ENCODE measurements at regions not wholly inside any gene's neighbourhood (a gene's known extent, or its start where the extent isn't known, plus 50 kb on each side); places are given as distances from the start of the nearest gene placed in this dataset.
"Not testable (repeated sequence)": the region's sequence is repeated elsewhere in the genome, so short reads cannot be mapped to it uniquely, and the experiment has no call there.

GRCh38 chr21:8775591-8776215 is 1745.7 kb upstream of the TPTE start:
- not testable (repeated sequence) for H4K8ac ChIP-seq (replicated peaks; ENCODE audit: insufficient read length, low read depth, low read length); H3K23me2 ChIP-seq (ENCODE audit: insufficient read length, low read depth, low read length, poor library complexity, severe bottlenecking)
- peaks cover 4 to 18% (median 16%) of the 10 kb centered on the region in 3 experiments; a peak in 6 of 7 replicates for H3K36me3 Mint-ChIP-seq (ENCODE audit: insufficient read depth in 1 of 3, low read depth in 3 of 3)

GRCh38 chr21:8777260-8777659 is 1744.1 kb upstream of the TPTE start:
- peaks cover 36% of the 10 kb centered on the region for H3K9me3 ChIP-seq (ENCODE audit: control insufficient read depth, low read depth, low read length)
- not testable (repeated sequence) for H2BK15ac ChIP-seq (ENCODE audit: low read depth, low read length)

More at GRCh38 chr21:8775591-8776215, 1745.7 kb upstream of the TPTE start:
- H2BK20ac ChIP-seq (ENCODE audit: low read depth, low read length, poor library complexity, severe bottlenecking); H3K27ac Mint-ChIP-seq; H2BK120ac ChIP-seq (ENCODE audit: low read depth, low read length, poor library complexity, severe bottlenecking); H2BK15ac ChIP-seq (ENCODE audit: low read depth, low read length); H4K91ac ChIP-seq (ENCODE audit: insufficient read length, low read depth, low read length); H3K4me3 Mint-ChIP-seq; H4K5ac ChIP-seq (ENCODE audit: insufficient read length, low read depth, low read length); H3K56ac ChIP-seq (ENCODE audit: insufficient read length, low read depth, low read length); H3K9ac ChIP-seq (ENCODE audit: extremely low read depth, insufficient read length, low read length); H3K14ac ChIP-seq (ENCODE audit: insufficient read depth, low read length); H3K4me1 ChIP-seq (ENCODE audit: insufficient read depth, low read length); H3K79me2 ChIP-seq (ENCODE audit: insufficient read depth, low read length); H2AFZ ChIP-seq (ENCODE audit: low read length); H2BK12ac ChIP-seq (ENCODE audit: insufficient read length, low read depth, low read length); H3K4me2 ChIP-seq (ENCODE audit: insufficient read depth, insufficient read length, low read length); H3K27me3 ChIP-seq (ENCODE audit: insufficient read depth, low read length); H3K79me1 ChIP-seq (ENCODE audit: insufficient read depth, low read depth, low read length, poor library complexity, severe bottlenecking); H3K4ac ChIP-seq (ENCODE audit: low read depth, low read length); H4K20me1 ChIP-seq (ENCODE audit: control insufficient read depth, insufficient read depth, insufficient read length); H3T11ph ChIP-seq (ENCODE audit: low read length); H3K23ac ChIP-seq (ENCODE audit: insufficient read length, low read depth, low read length); H3K18ac ChIP-seq (ENCODE audit: insufficient read length, low read depth, low read length); H2AK5ac ChIP-seq (ENCODE audit: insufficient read length, low read length); H3K27ac ChIP-seq (ENCODE audit: insufficient read length, low read depth, low read length); H2BK5ac ChIP-seq (ENCODE audit: insufficient read length, low read length); DNase-seq; H3K4me1 Mint-ChIP-seq; H3K27me3 Mint-ChIP-seq (ENCODE audit: low read depth): not testable (repeated sequence)
- no CpG with 5 or more reads among the region's 15 CpGs for WGBS (ENCODE audit: extremely low coverage, insufficient read length, low lambda C conversion rate)
- H3K9me3 ChIP-seq (ENCODE audit: control insufficient read depth, low read depth, low read length): peaks cover 36% of the 10 kb centered on the region
- peaks cover 61% of the 10 kb centered on the region in 2 experiments for H3K9me3 Mint-ChIP-seq

More at GRCh38 chr21:8777260-8777659, 1744.1 kb upstream of the TPTE start:
- H3T11ph ChIP-seq (ENCODE audit: low read length); H2BK5ac ChIP-seq (ENCODE audit: insufficient read length, low read length); H3K27me3 ChIP-seq (ENCODE audit: insufficient read depth, low read length); H4K91ac ChIP-seq (ENCODE audit: insufficient read length, low read depth, low read length); H3K9ac ChIP-seq (ENCODE audit: extremely low read depth, insufficient read length, low read length); H3K4me1 Mint-ChIP-seq; H3K27ac ChIP-seq (ENCODE audit: insufficient read length, low read depth, low read length); DNase-seq; H3K4me1 ChIP-seq (ENCODE audit: insufficient read depth, low read length); H3K14ac ChIP-seq (ENCODE audit: insufficient read depth, low read length); H3K4me3 Mint-ChIP-seq; H3K18ac ChIP-seq (ENCODE audit: insufficient read length, low read depth, low read length); H3K4ac ChIP-seq (ENCODE audit: low read depth, low read length); H2BK120ac ChIP-seq (ENCODE audit: low read depth, low read length, poor library complexity, severe bottlenecking); H3K79me2 ChIP-seq (ENCODE audit: insufficient read depth, low read length); H3K27ac Mint-ChIP-seq; H4K5ac ChIP-seq (ENCODE audit: insufficient read length, low read depth, low read length); H2BK12ac ChIP-seq (ENCODE audit: insufficient read length, low read depth, low read length); H3K4me2 ChIP-seq (ENCODE audit: insufficient read depth, insufficient read length, low read length); H2AFZ ChIP-seq (ENCODE audit: low read length); H2BK20ac ChIP-seq (ENCODE audit: low read depth, low read length, poor library complexity, severe bottlenecking); H3K23ac ChIP-seq (ENCODE audit: insufficient read length, low read depth, low read length); H3K23me2 ChIP-seq (ENCODE audit: insufficient read length, low read depth, low read length, poor library complexity, severe bottlenecking); H4K8ac ChIP-seq (replicated peaks; ENCODE audit: insufficient read length, low read depth, low read length); H4K20me1 ChIP-seq (ENCODE audit: control insufficient read depth, insufficient read depth, insufficient read length); H2AK5ac ChIP-seq (ENCODE audit: insufficient read length, low read length); H3K79me1 ChIP-seq (ENCODE audit: insufficient read depth, low read depth, low read length, poor library complexity, severe bottlenecking); H3K27me3 Mint-ChIP-seq (ENCODE audit: low read depth); H3K56ac ChIP-seq (ENCODE audit: insufficient read length, low read depth, low read length): not testable (repeated sequence)
- no CpG with 5 or more reads among the region's 8 CpGs for WGBS (ENCODE audit: extremely low coverage, insufficient read length, low lambda C conversion rate)
- peaks cover 57 to 59% of the 10 kb centered on the region in 2 experiments for H3K9me3 Mint-ChIP-seq
- peaks cover 4 to 10% (median 10%) of the 10 kb centered on the region in 3 experiments; a peak in 6 of 7 replicates for H3K36me3 Mint-ChIP-seq (ENCODE audit: insufficient read depth in 1 of 3, low read depth in 3 of 3)
